Trophoblast cell (in vitro differentiated cells and primary cell): ENCODE measurements at regions not wholly inside any gene's neighbourhood (a gene's known extent, or its start where the extent isn't known, plus 50 kb on each side); places are given as distances from the start of the nearest gene placed in this dataset.
A peak's percentile ranks its signal among the peaks of the same experiment; 100 is the strongest.

ENCODE experiments used
- DNase-seq, 2 donors: peaks; one replicate each; pipeline ENCODE4 v3.0.0-alpha.2; 2016
- H2AFZ ChIP-seq: 2 replicates; pipeline ENCODE4 v1.6.1; 2013; ENCODE audit warnings: low read length, moderate library complexity, mild to moderate bottlenecking; ENCODE audit not compliant: insufficient read depth, poor library complexity
- H2AK5ac ChIP-seq: 2 replicates; pipeline ENCODE4 v1.6.1; 2013; ENCODE audit warnings: mild to moderate bottlenecking, low read length
- H2BK120ac ChIP-seq: 2 replicates; pipeline ENCODE4 v1.6.1; 2013; ENCODE audit warnings: low read length, mild to moderate bottlenecking, moderate library complexity; ENCODE audit not compliant: insufficient read depth, poor library complexity
- H2BK12ac ChIP-seq: 2 replicates; pipeline ENCODE4 v1.6.1; 2013; ENCODE audit warnings: mild to moderate bottlenecking, low read length, moderate library complexity
- H2BK5ac ChIP-seq: 2 replicates; pipeline ENCODE4 v1.6.1; 2013; ENCODE audit warnings: low read length, low read depth, moderate library complexity, mild to moderate bottlenecking; ENCODE audit not compliant: poor library complexity
- H3K14ac ChIP-seq: 2 replicates; pipeline ENCODE4 v1.6.1; 2013; ENCODE audit warnings: mild to moderate bottlenecking, low read length
- H3K18ac ChIP-seq: 2 replicates; pipeline ENCODE4 v1.6.1; 2013; ENCODE audit warnings: mild to moderate bottlenecking, low read length
- H3K23ac ChIP-seq: 2 replicates; pipeline ENCODE4 v1.6.1; 2013; ENCODE audit warnings: low read length
- H3K27ac ChIP-seq: 2 replicates; pipeline ENCODE4 v1.5.1; 2013; ENCODE audit warnings: low read depth, mild to moderate bottlenecking, inconsistent platforms, low read length, moderate library complexity
- H3K27me3 ChIP-seq: 2 replicates; pipeline ENCODE4 v1.6.1; 2013; ENCODE audit warnings: inconsistent platforms, mild to moderate bottlenecking, low read length, moderate library complexity; ENCODE audit not compliant: insufficient read depth
- H3K36me3 ChIP-seq, 2 experiments: 1 replicate in 1 of 2; 2 replicates in 1 of 2; pipeline ENCODE4 v1.6.1; 2013; ENCODE audit warnings: low read length in 2 of 2, mild to moderate bottlenecking in 2 of 2, moderate library complexity in 1 of 2; ENCODE audit not compliant: insufficient read depth in 2 of 2, control insufficient read depth in 1 of 2
- H3K4ac ChIP-seq: 2 replicates; pipeline ENCODE4 v1.6.1; 2013; ENCODE audit warnings: low read depth, mild to moderate bottlenecking, low read length, moderate library complexity
- H3K4me1 ChIP-seq, 2 experiments: 1 replicate in 1 of 2; 2 replicates in 1 of 2; pipeline ENCODE4 v1.6.1; 2013; ENCODE audit warnings: low read length in 2 of 2, mild to moderate bottlenecking in 2 of 2, moderate library complexity in 1 of 2; ENCODE audit not compliant: insufficient read depth in 2 of 2, control insufficient read depth in 1 of 2
- H3K4me2 ChIP-seq: 2 replicates; pipeline ENCODE4 v1.6.1; 2013; ENCODE audit warnings: inconsistent platforms, mild to moderate bottlenecking, low read length, moderate library complexity
- H3K4me3 ChIP-seq: 2 replicates; pipeline ENCODE4 v1.5.1; 2013; ENCODE audit warnings: mild to moderate bottlenecking, low read depth, low read length, inconsistent platforms
- H3K79me1 ChIP-seq: one replicate; pipeline ENCODE4 v1.6.1; 2013; ENCODE audit warnings: low read length
- H3K79me2 ChIP-seq: 2 replicates; pipeline ENCODE4 v1.6.1; 2013; ENCODE audit warnings: low read length, mild to moderate bottlenecking; ENCODE audit not compliant: control insufficient read depth, insufficient read depth, poor library complexity
- H3K9ac ChIP-seq: 2 replicates; pipeline ENCODE4 v1.6.1; 2013; ENCODE audit warnings: mild to moderate bottlenecking, low read length
- H3K9me3 ChIP-seq: 2 replicates; pipeline ENCODE4 v1.6.1; 2013; ENCODE audit warnings: low read depth, mild to moderate bottlenecking, control low read depth, inconsistent platforms, low read length; ENCODE audit not compliant: insufficient read depth
- H4K12ac ChIP-seq: 2 replicates; pipeline ENCODE4 v1.6.1; 2013; ENCODE audit warnings: low read depth, mild to moderate bottlenecking, low read length, moderate library complexity
- H4K8ac ChIP-seq: 2 replicates; pipeline ENCODE4 v1.6.1; 2013; ENCODE audit warnings: low read depth, mild to moderate bottlenecking, low read length, moderate library complexity
- H4K91ac ChIP-seq: one replicate; pipeline ENCODE4 v1.6.1; 2013; ENCODE audit warnings: low read depth, mild to moderate bottlenecking, low read length, moderate library complexity
- WGBS: extraction: QIAGEN DNeasy Blood & Tissue Kit; methylation state at CpG from one replicate; pipeline ENCODE4 v1.1.7; 2013; ENCODE audit warnings: missing lambda C conversion rate; ENCODE audit not compliant: insufficient read length, insufficient coverage; ENCODE audit errors: extremely low coverage; 5-methylcytosine and 5-hydroxymethylcytosine counted together

- Histone ChIP-seq H2AK5ac (no peak overlapping the region), H3K4ac (no peak overlapping the region), H2BK5ac (no peak overlapping the region), H3K27me3 (no peaks in the 10 kb centered on the region), H4K12ac (no peak overlapping the region), H3K9me3 (no peaks in the 10 kb centered on the region), H3K18ac (no peak overlapping the region), H3K9ac (no peak overlapping the region), H2BK12ac (no peak overlapping the region), H4K91ac (no peak overlapping the region), H3K14ac (no peak overlapping the region), H3K23ac (no peak overlapping the region), H3K27ac (no peak overlapping the region), H3K79me2 (no peaks in the 10 kb centered on the region), H4K8ac (no peak overlapping the region), H3K79me1 (no peaks in the 10 kb centered on the region), H3K4me3 (no peak overlapping the region), H3K4me1 (peaks cover 4% of the 10 kb centered on the region in 2 experiments), H2BK120ac (no peak overlapping the region), H2AFZ (no peak overlapping the region), H3K4me2 (no peak overlapping the region), H3K36me3 (no peaks in the 10 kb centered on the region)
- peak in 1 of 2 donors; percentile 15 for DNase-seq
- no CpG with 5 or more reads among the region's 4 CpGs for WGBS
Measured at GRCh38 chr9:4935001-4935672, 49.9 kb upstream of the JAK2 start.
